ENCODE measurements at regions not wholly inside any gene's neighbourhood (a gene's known extent, or its start where the extent isn't known, plus 50 kb on each side); places are given as distances from the start of the nearest gene placed in this dataset.

DNA sequence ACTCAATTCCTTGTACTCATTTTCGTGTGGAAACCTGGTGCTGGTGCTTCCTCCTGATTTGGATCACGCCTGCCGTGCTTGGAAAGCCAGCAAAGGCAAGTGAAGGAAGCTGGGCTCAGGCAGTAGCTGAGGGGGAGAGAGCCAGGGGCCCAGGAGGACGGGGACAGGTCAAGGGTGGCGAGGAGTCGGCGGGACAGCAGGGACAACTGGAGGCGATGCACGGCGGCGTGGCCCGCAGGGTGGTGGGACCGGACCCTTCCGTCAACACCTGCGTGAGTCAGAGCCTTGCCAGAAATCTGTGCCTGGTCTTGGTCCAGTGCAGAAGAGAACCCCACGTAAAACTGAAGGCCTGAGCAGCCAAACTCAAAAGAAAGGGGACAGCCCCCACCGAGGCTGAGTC is 309.7 kb upstream of the SHH start:
- H3K27ac ChIP-seq (replicated peaks; ENCODE audit: low read length), result no peak overlapping the region
- H4K8ac ChIP-seq (ENCODE audit: low read depth, low read length), result no peak overlapping the region
- DNase-seq (ENCODE audit: low spot score), result no peak
- H3K4ac ChIP-seq (ENCODE audit: low read length), result no peak overlapping the region
- H3K14ac ChIP-seq (ENCODE audit: low read length), result no peak overlapping the region
- no peaks in the 10 kb centered on the region for H3K9me3 ChIP-seq (replicated peaks in 1 of 2; ENCODE audit: control insufficient read depth in 2 of 2, insufficient read depth in 1 of 2, low read depth in 1 of 2, low read length in 2 of 2)
- H3K4me3 ChIP-seq (ENCODE audit: low read length in 2 of 2), result no peak overlapping the region
- H3K79me1 ChIP-seq (ENCODE audit: low read depth, low read length), result peaks cover 2% of the 10 kb centered on the region
- H3K4me1 ChIP-seq (ENCODE audit: control insufficient read depth in 2 of 2, insufficient read depth in 1 of 2, low read depth in 1 of 2, low read length in 2 of 2), result no peaks in the 10 kb centered on the region
- no CpG with 5 or more reads among the region's 17 CpGs for WGBS, 2 donors (ENCODE audit: extremely low coverage in 2 of 2, insufficient read length in 2 of 2, insufficient replicate concordance in 1 of 2)
- H2BK5ac ChIP-seq (ENCODE audit: low read length), result no peak overlapping the region
- no peak overlapping the region for H3K4me2 ChIP-seq (ENCODE audit: insufficient read depth, low read length, poor library complexity, severe bottlenecking)
- H3K9ac ChIP-seq (ENCODE audit: low read depth, low read length, poor library complexity), result no peak overlapping the region
- no peak overlapping the region for H2AFZ ChIP-seq (ENCODE audit: low read length)
- no peak overlapping the region for H2BK120ac ChIP-seq (ENCODE audit: low read depth, low read length)
- no peak overlapping the region for H4K91ac ChIP-seq (ENCODE audit: low read depth, low read length, poor library complexity)
- no peak overlapping the region for H2BK15ac ChIP-seq (ENCODE audit: low read length)
- no peak overlapping the region for H2BK12ac ChIP-seq (ENCODE audit: low read length)
- H2AK5ac ChIP-seq (ENCODE audit: low read depth, low read length), result peak overlapping the region; percentile 53
- H3K36me3 ChIP-seq (replicated peaks in 1 of 2; ENCODE audit: control insufficient read depth in 2 of 2, insufficient read depth in 2 of 2, low read length in 2 of 2), result no peaks in the 10 kb centered on the region
- peaks cover 0 to 8% (median 0%) of the 10 kb centered on the region in 3 experiments for H3K27me3 ChIP-seq (ENCODE audit: control insufficient read depth in 3 of 3, insufficient read depth in 3 of 3, low read depth in 1 of 3, low read length in 3 of 3)
- peak overlapping the region; percentile 80 for H3K18ac ChIP-seq (ENCODE audit: low read length)
- H3K23ac ChIP-seq (ENCODE audit: low read depth, low read length, poor library complexity), result no peak overlapping the region

DNA sequence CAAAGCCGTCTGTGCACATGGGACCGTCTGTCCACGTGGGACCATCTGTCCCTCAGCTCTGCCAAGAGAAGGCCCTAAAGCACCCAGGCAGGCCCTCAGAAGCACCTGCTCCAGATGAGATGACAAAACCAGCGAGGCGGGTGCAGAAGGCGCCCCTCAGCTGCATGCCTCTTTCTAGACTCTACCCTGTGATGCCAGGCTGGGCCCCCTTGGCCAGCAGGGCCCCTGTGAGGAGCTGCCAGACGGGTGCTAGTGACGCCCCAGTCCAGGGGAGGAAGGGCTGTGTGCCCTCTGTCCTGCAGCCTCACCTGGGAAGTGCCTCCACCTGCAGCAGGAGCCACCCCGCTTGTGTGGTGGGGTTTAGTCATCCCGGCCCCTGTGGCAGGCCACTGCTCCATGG is 309.2 kb upstream of the SHH start:
- no peak for DNase-seq (ENCODE audit: low spot score)

DNA sequence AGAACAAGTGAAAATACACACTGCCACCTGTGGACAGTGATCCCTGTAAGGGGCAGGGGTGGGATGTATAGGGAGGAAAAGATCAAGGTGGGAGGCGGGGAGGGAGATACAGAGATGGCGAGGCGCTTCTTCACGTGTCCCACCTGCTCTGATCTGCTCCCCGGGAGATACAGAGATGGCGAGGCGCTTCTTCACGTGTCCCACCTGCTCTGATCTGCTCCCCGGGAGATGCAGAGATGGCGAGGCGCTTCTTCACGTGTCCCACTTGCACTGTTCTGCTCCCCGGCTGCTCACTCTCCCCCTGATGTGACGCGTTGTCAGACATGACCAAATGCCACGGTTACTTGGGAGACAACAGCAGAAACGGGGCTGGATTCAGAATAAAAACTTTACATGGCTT is 308.3 kb upstream of the SHH start:
- WGBS, 2 donors (ENCODE audit: extremely low coverage in 2 of 2, insufficient read length in 2 of 2, insufficient replicate concordance in 1 of 2), result no CpG with 5 or more reads among the region's 17 CpGs
- Histone ChIP-seq H2BK5ac (ENCODE audit: low read length) (no peak overlapping the region), H4K91ac (ENCODE audit: low read depth, low read length, poor library complexity) (no peak overlapping the region), H3K4ac (ENCODE audit: low read length) (no peak overlapping the region), H2AFZ (ENCODE audit: low read length) (no peak overlapping the region), H4K8ac (ENCODE audit: low read depth, low read length) (no peak overlapping the region), H3K9me3 (replicated peaks in 1 of 2; ENCODE audit: control insufficient read depth in 2 of 2, insufficient read depth in 1 of 2, low read depth in 1 of 2, low read length in 2 of 2) (no peaks in the 10 kb centered on the region), H3K9ac (ENCODE audit: low read depth, low read length, poor library complexity) (no peak overlapping the region), H3K27ac (replicated peaks; ENCODE audit: low read length) (no peak overlapping the region), H3K36me3 (replicated peaks in 1 of 2; ENCODE audit: control insufficient read depth in 2 of 2, insufficient read depth in 2 of 2, low read length in 2 of 2) (no peaks in the 10 kb centered on the region), H3K18ac (ENCODE audit: low read length) (no peak overlapping the region), H3K23ac (ENCODE audit: low read depth, low read length, poor library complexity) (peak overlapping the region; percentile 9), H2AK5ac (ENCODE audit: low read depth, low read length) (no peak overlapping the region), H3K14ac (ENCODE audit: low read length) (no peak overlapping the region), H2BK12ac (ENCODE audit: low read length) (no peak overlapping the region), H3K79me1 (ENCODE audit: low read depth, low read length) (peaks cover 2% of the 10 kb centered on the region), H3K4me2 (ENCODE audit: insufficient read depth, low read length, poor library complexity, severe bottlenecking) (no peak overlapping the region), H3K4me1 (ENCODE audit: control insufficient read depth in 2 of 2, insufficient read depth in 1 of 2, low read depth in 1 of 2, low read length in 2 of 2) (no peaks in the 10 kb centered on the region), H3K27me3 (ENCODE audit: control insufficient read depth in 3 of 3, insufficient read depth in 3 of 3, low read depth in 1 of 3, low read length in 3 of 3) (peaks cover 0 to 8% (median 0%) of the 10 kb centered on the region in 3 experiments), H2BK15ac (ENCODE audit: low read length) (no peak overlapping the region), H2BK120ac (ENCODE audit: low read depth, low read length) (no peak overlapping the region), H3K4me3 (ENCODE audit: low read length in 2 of 2) (no peak overlapping the region)
- DNase-seq (ENCODE audit: low spot score), result no peak

More for the DNA sequence above, 309.2 kb upstream of the SHH start:
- Histone ChIP-seq H3K36me3 (replicated peaks in 1 of 2; ENCODE audit: control insufficient read depth in 2 of 2, insufficient read depth in 2 of 2, low read length in 2 of 2) (no peaks in the 10 kb centered on the region), H3K79me1 (ENCODE audit: low read depth, low read length) (peaks cover 2% of the 10 kb centered on the region), H2AFZ (ENCODE audit: low read length) (no peak overlapping the region), H3K9ac (ENCODE audit: low read depth, low read length, poor library complexity) (peak overlapping the region; percentile 3), H3K4ac (ENCODE audit: low read length) (no peak overlapping the region), H3K14ac (ENCODE audit: low read length) (peak overlapping the region; percentile 31), H3K27me3 (ENCODE audit: control insufficient read depth in 3 of 3, insufficient read depth in 3 of 3, low read depth in 1 of 3, low read length in 3 of 3) (peaks cover 0 to 8% (median 0%) of the 10 kb centered on the region in 3 experiments), H2BK12ac (ENCODE audit: low read length) (no peak overlapping the region), H3K27ac (replicated peaks; ENCODE audit: low read length) (no peak overlapping the region), H2BK5ac (ENCODE audit: low read length) (no peak overlapping the region), H4K8ac (ENCODE audit: low read depth, low read length) (no peak overlapping the region), H3K4me3 (ENCODE audit: low read length in 2 of 2) (no peak overlapping the region), H3K4me2 (ENCODE audit: insufficient read depth, low read length, poor library complexity, severe bottlenecking) (no peak overlapping the region), H3K23ac (ENCODE audit: low read depth, low read length, poor library complexity) (no peak overlapping the region), H3K4me1 (ENCODE audit: control insufficient read depth in 2 of 2, insufficient read depth in 1 of 2, low read depth in 1 of 2, low read length in 2 of 2) (no peaks in the 10 kb centered on the region), H2BK120ac (ENCODE audit: low read depth, low read length) (no peak overlapping the region), H2AK5ac (ENCODE audit: low read depth, low read length) (peak overlapping the region; percentile 53), H4K91ac (ENCODE audit: low read depth, low read length, poor library complexity) (peak overlapping the region; percentile 57), H2BK15ac (ENCODE audit: low read length) (no peak overlapping the region), H3K9me3 (replicated peaks in 1 of 2; ENCODE audit: control insufficient read depth in 2 of 2, insufficient read depth in 1 of 2, low read depth in 1 of 2, low read length in 2 of 2) (no peaks in the 10 kb centered on the region), H3K18ac (ENCODE audit: low read length) (no peak overlapping the region)
- WGBS, 2 donors (ENCODE audit: extremely low coverage in 2 of 2, insufficient read length in 2 of 2, insufficient replicate concordance in 1 of 2), result no CpG with 5 or more reads among the region's 10 CpGs

DNA sequence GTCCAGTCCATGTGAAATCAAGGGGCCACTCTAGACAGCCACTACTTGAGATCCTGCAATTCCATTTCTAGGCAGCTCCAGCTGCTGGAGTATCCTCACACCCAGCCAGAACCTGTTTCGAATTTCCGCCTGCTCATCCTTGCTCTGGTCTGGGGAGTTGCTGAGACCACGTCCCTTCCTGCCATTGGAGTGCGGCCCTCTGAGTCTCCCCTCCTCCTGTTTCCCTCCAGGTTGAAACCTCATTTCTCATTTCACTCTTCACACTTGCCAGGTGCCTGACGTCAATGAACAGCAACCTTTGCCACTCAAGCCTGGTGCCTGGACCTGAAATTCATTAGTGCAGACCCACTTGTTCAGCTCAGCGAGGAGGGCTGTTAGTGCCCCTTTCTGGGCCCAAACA is 307.5 kb upstream of the SHH start:
- Histone ChIP-seq H3K79me1 (ENCODE audit: low read depth, low read length) (peaks cover 2% of the 10 kb centered on the region), H3K18ac (ENCODE audit: low read length) (no peak overlapping the region), H3K23ac (ENCODE audit: low read depth, low read length, poor library complexity) (no peak overlapping the region), H4K8ac (ENCODE audit: low read depth, low read length) (no peak overlapping the region), H3K4me1 (ENCODE audit: control insufficient read depth in 2 of 2, insufficient read depth in 1 of 2, low read depth in 1 of 2, low read length in 2 of 2) (no peaks in the 10 kb centered on the region), H3K14ac (ENCODE audit: low read length) (no peak overlapping the region), H2AK5ac (ENCODE audit: low read depth, low read length) (no peak overlapping the region), H2BK120ac (ENCODE audit: low read depth, low read length) (no peak overlapping the region), H3K27ac (replicated peaks; ENCODE audit: low read length) (no peak overlapping the region), H2BK15ac (ENCODE audit: low read length) (no peak overlapping the region), H3K4me2 (ENCODE audit: insufficient read depth, low read length, poor library complexity, severe bottlenecking) (no peak overlapping the region), H4K91ac (ENCODE audit: low read depth, low read length, poor library complexity) (no peak overlapping the region), H3K36me3 (replicated peaks in 1 of 2; ENCODE audit: control insufficient read depth in 2 of 2, insufficient read depth in 2 of 2, low read length in 2 of 2) (no peaks in the 10 kb centered on the region), H3K4me3 (ENCODE audit: low read length in 2 of 2) (no peak overlapping the region), H2BK12ac (ENCODE audit: low read length) (no peak overlapping the region), H3K4ac (ENCODE audit: low read length) (no peak overlapping the region), H2BK5ac (ENCODE audit: low read length) (no peak overlapping the region), H2AFZ (ENCODE audit: low read length) (no peak overlapping the region), H3K9ac (ENCODE audit: low read depth, low read length, poor library complexity) (no peak overlapping the region), H3K27me3 (ENCODE audit: control insufficient read depth in 3 of 3, insufficient read depth in 3 of 3, low read depth in 1 of 3, low read length in 3 of 3) (peaks cover 0 to 4% (median 0%) of the 10 kb centered on the region in 3 experiments), H3K9me3 (replicated peaks in 1 of 2; ENCODE audit: control insufficient read depth in 2 of 2, insufficient read depth in 1 of 2, low read depth in 1 of 2, low read length in 2 of 2) (no peaks in the 10 kb centered on the region)
- WGBS, 2 donors (ENCODE audit: extremely low coverage in 2 of 2, insufficient read length in 2 of 2, insufficient replicate concordance in 1 of 2), result no CpG with 5 or more reads among the region's 6 CpGs
- DNase-seq (ENCODE audit: low spot score), result no peak
